Activated T-helper 1 cell treated with anti-CD3 and anti-CD28 coated beads, Interleukin-2, amount 50 U/mL, for 16 hours (primary cell): ENCODE measurements at regions not wholly inside any gene's neighbourhood (a gene's known extent, or its start where the extent isn't known, plus 50 kb on each side); places are given as distances from the start of the nearest gene placed in this dataset.

Source experiments
- DNase-seq, 2 donors: peaks; one replicate each; pipeline ENCODE4 v3.0.0-alpha.2; 2020; ENCODE audit warnings: low read depth in 1 of 2, low spot score in 1 of 2

- DNase-seq = no peak
Observed at GRCh38 chr9:69955536-69956355, 87.9 kb upstream of the MAMDC2 start.

- no peak for DNase-seq
Observed at GRCh38 chr9:69961843-69962242, 81.8 kb upstream of the MAMDC2 start.

DNA sequence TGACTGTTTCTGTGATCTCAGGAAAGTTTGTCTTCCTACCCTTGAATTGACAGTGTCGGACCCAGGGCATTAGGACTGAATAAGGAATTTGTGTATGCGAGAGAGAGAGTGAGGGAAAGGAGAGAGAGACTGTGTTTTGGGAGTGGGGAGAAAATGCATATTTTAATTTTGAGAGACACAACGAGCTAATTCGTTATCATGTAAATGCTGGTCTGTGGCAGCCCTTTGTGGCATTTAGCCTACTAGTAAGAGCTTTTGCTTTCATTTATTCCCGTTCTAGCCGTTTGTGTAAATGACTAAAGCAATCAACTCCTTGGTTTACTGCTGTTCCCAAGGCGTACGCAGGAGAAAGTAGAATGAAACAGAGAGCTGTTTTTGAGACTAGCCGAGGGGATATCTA is 79.8 kb upstream of the MAMDC2 start:
- no peak for DNase-seq

DNA sequence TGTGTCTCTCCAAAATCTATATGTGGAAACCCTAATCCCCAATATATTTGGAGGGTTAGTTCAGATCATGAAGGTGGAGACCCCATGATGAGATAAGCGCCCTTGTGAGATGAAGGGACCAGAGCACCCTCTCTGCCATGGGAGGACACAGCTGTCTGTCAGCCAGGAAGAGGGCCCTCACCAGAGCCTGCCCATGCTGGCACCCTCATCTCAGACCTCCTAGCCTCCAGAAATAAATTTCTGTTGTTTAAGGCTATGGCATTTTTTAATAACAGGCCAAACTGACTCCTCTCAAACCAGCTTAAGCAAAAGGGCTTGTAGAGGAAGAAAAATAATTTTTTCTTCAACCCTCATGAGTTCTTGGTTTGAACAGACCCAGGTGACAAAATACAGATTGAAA is 79.2 kb upstream of the MAMDC2 start:
- no peak for DNase-seq

DNA sequence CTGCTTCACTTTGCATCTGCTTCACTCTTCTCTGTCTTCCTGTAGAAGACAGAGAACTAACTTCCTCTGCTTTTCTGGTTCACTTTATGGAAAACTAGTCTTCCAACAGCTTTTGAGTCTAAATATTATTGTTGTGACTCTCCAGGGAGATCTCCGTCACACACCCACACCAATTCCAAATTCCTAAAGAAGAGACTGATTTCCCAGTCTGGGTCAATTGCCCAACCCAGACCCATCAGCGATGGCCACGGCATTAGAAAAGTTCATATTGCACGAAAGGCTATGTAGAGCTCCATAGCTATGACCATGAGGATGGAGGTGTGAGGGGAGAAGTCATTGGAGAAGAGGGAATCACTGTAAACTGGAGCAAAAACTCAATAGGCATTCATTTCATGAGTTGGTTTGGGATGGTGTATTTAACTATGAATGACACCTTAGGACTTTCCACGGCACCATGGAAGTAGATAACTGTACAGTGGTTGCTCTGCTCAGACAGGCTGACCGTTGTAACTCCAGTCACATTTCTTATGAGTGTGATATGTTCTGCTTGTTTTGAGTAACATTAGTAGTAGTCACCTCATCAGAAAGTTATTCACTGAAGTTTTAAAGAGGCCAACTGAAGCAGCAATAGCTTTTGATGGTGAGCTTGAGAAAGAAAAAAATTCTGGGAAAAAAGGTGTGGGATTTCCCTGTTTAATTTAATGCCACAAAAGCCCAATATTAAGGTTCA is 78.1 kb upstream of the MAMDC2 start:
- DNase-seq = no peak

DNA sequence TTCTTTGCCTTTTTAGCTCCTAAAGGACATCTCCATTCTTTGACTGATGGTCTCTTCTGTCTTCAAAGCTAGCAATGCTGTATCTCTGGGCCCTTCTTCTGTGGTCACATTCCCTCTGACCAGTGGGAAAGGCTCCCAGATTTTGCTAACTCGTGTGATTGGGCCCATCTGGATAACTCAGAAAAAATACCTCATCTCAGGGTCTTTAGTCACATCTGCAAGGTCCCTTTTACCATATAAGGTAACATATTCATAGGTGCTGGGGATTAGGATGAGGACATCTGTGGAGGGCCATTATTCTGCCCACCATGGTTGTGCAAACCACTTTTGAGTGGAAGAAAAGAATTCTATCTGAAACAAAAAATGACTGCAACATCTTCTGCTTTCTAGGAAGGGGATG is 76.3 kb upstream of the MAMDC2 start:
- no peak for DNase-seq

DNA sequence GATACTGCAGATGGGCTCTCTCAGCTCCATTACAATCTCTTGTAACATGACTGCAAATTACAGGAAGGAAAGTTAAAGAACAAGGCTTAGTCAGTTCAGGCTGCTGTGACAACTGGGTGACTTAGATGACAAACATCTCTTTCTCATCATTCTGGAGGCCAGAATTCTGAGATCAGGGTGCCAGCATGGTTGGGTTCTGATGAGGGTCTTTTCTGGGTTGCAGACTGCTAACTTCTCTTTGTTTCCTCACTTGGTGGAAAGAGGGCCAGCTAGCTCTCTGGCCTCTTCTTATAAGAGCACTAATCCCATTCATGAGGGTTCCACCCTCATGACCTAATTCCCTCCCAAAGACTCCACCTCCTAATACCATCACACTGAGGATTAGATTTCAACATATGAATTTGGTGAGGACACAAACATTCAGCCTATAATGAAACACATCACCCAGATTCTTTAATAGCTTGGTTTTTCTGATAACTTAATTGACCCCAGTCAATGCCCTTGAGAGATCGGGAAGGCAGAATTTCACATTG is 73.6 kb upstream of the MAMDC2 start:
- DNase-seq = no peak

DNA sequence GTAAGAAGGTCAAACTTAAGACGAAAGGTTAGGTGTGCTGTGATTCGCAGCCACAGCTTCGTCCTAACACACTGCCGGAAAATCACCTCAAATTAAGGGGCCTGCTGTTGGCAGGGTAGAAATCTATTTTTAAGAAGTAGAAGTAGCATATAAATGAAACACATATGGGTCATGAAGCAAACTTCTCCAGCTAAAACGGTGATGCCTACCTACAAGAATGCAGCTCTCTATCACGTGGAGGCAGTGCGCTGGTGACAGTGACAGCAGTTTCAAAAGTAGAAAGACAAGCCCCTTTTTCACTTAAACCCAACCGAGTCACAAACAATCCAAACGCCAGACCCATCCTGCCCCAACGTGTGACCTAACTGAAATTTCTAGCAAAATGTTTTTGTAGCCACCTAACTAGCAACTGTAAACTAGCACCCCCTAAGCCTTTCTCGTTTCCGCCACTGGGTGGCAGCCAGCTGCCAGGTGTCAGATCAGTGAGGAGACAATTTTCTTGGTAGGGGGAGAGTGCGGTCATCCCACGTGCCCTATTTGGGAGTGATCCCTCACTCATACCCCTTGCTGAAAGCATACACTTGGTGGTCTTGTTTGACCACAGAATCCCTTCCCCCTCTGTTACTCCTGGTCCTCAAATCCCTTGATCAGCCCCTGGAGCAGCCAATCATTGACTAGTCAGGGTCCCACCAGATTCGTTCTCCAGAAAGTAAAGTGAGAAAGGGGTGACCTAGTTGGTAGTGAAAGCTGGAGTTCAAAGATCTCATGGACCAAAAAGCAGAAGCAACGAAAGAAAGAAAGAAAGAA is 71.8 kb upstream of the MAMDC2 start:
- peak; percentile 2 to 4 for DNase-seq

GRCh38 chr9:69975681-69976080 is 68.0 kb upstream of the MAMDC2 start:
- DNase-seq = no peak

- no peak for DNase-seq
Observed at GRCh38 chr9:69976152-69976551, 67.5 kb upstream of the MAMDC2 start.

GRCh38 chr9:69980041-69980440 is 63.6 kb upstream of the MAMDC2 start:
- no peak for DNase-seq

GRCh38 chr9:69980591-69980990 is 63.1 kb upstream of the MAMDC2 start:
- no peak for DNase-seq

- DNase-seq = no peak
Observed at GRCh38 chr9:69981686-69982445, 61.8 kb upstream of the MAMDC2 start.

- DNase-seq = no peak
Observed at GRCh38 chr9:69984831-69985230, 58.8 kb upstream of the MAMDC2 start.

DNA sequence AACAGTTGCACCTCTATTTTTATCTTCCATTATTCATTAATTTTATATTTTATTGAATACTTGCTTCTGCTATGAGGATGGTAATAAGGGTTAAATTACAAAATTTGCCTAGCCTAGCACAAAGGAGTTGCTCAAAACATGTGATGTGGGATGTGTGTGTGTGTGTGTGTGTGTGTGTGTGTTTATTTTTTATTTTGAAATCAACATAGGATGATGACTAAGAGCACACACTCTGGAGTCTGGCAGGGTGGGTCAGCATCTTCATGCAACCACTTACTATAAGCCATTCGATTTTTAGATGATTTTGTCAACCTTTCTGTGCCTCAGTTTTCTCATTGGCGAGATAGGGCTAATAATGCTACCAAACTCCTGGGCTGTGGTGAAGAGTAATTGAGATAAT is 57.7 kb upstream of the MAMDC2 start:
- no peak for DNase-seq

GRCh38 chr9:69986970-69987369 is 56.7 kb upstream of the MAMDC2 start:
- no peak for DNase-seq

DNA sequence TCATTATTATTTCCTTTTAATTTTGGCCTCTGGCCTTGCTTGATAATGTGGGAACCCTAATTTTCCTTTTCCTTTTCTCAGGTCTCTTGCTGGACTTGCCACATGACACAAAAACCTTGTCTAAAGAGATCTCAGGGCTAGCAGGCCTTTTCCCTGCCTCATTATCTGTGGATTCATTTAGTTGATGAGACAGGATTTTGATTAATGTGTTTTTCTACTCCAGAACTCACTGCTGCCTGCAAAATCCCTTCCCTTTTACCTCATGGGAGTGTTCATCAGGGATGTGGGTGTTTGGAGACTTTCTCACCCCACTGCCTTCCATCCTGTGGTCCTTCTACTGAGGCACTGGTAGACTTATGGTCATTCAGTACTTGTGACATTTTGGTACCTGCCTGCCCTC is 56.2 kb upstream of the MAMDC2 start:
- no peak for DNase-seq

GRCh38 chr9:69993110-69993509 is 50.5 kb upstream of the MAMDC2 start:
- DNase-seq = no peak
